Uterus (tissue), 2 donors: ENCODE measurements at regions not wholly inside any gene's neighbourhood (a gene's known extent, or its start where the extent isn't known, plus 50 kb on each side); places are given as distances from the start of the nearest gene placed in this dataset.

Experiments
- CTCF ChIP-seq, 4 experiments: fragments of 200-600 bp in 2 of 4; fragments of 450-650 bp in 2 of 4; sonication (generic) in 2 of 4; IDR thresholded peaks; one replicate each; pipeline ENCODE4 v1.5.1; 2016 to 2019; ENCODE audit warnings: antibody characterized with exemption in 4 of 4, mild to moderate bottlenecking in 2 of 4, moderate library complexity in 1 of 4
- POLR2A ChIP-seq, 2 donors: fragments of 450-650 bp; IDR thresholded peaks; one replicate each; pipeline ENCODE4 v1.6.1; 2016; ENCODE audit warnings: antibody characterized with exemption in 2 of 2, mild to moderate bottlenecking in 1 of 2, moderate library complexity in 1 of 2

GRCh38 chr3:130569461-130570365 is 52.7 kb downstream of the COL6A6 start:
- TF ChIP-seq CTCF (IDR thresholded peaks at IDR 0.05), result no peak
- no peak for TF ChIP-seq POLR2A (IDR thresholded peaks at IDR 0.05)
